GM11168 (cell line): ENCODE measurements at regions not wholly inside any gene's neighbourhood (a gene's known extent, or its start where the extent isn't known, plus 50 kb on each side); places are given as distances from the start of the nearest gene placed in this dataset.

Experiments used
- in situ Hi-C: fragments of 300-500 bp; cut with MboI; formaldehyde crosslinking; loops from one replicate; pipeline ENCODE4 v1.12.0; 2022; ENCODE audit warnings: low sequenced_read_pairs; ENCODE audit not compliant: unreplicated experiment

DNA sequence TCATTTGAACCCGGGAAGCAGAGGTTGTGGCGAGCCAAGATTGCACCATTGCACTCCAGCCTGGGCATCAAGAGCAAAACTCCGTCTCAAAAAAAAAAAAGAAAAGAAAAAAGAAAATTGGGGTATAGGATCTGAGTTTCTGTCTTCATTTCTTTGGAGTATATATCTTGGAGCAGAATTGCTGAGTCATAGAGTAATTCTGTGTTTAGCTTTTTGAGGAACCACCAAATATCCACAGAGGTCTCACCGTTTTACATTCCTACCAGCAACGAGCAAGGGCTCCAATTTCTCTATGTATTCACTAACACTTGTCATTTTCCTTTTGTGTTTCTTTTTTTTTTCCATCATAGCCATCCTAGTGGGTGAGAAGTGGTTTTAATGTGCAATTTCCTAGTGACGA, 87.6 kb upstream of the TEX51 start:
- in situ Hi-C loops, result no loop called here

GRCh38 chr2:126817172-126817571, 81.5 kb upstream of the TEX51 start:
- in situ Hi-C loops, result no loop called here

- in situ Hi-C loops, result no loop called here
Observed at GRCh38 chr2:126822115-126822514, 76.6 kb upstream of the TEX51 start.

DNA sequence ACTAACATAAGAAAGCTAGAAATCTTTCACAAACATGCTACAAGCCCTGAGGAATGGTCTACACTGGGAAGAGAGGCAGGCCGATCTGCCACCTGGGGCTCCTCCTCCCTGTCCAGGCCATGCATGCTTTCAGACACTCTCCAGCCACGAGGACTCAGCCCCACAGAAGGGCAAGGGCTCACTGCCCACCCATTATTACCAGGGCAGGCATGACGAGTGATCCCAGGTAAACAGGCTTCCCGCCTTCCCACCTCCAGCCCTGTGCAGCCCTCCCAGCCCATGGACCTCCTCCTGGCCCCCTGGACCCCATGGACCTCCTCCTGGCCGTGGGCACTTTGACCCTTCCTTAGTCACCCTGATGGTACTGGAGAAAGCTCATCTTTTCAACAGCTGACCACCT, 75.8 kb upstream of the TEX51 start:
- in situ Hi-C loops, result no loop called here

GRCh38 chr2:126823951-126824350, 74.7 kb upstream of the TEX51 start:
- in situ Hi-C loops, result no loop called here

DNA sequence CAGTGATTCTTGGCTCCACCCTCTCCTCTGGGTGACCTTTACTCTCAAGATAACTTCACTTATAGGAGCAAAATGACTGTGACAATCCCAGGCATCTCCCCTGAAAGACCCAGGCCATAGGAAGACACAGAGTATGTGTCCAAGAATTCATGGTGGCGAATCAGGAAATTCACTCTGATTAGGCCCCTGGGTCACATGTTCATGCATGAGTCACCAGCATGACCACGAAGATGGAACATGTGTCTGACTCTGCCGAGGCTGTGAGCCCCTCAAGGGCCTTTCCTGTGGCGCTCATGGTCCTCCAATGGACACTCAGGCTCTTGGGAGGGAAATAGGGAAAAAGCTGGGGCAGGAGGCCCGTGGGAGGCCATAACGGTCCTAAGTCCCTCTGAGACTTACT, 74.0 kb upstream of the TEX51 start:
- in situ Hi-C loops, result no loop called here

GRCh38 chr2:126825316-126825715, 73.4 kb upstream of the TEX51 start:
- in situ Hi-C loops, result no loop called here

- in situ Hi-C loops, result no loop called here
Observed at GRCh38 chr2:126826491-126826890, 72.2 kb upstream of the TEX51 start.

GRCh38 chr2:126827371-126827770, 71.3 kb upstream of the TEX51 start:
- in situ Hi-C loops, result no loop called here

GRCh38 chr2:126828051-126828450, 70.6 kb upstream of the TEX51 start:
- in situ Hi-C loops, result no loop called here

GRCh38 chr2:126828491-126828890, 70.2 kb upstream of the TEX51 start:
- in situ Hi-C loops, result no loop called here

DNA sequence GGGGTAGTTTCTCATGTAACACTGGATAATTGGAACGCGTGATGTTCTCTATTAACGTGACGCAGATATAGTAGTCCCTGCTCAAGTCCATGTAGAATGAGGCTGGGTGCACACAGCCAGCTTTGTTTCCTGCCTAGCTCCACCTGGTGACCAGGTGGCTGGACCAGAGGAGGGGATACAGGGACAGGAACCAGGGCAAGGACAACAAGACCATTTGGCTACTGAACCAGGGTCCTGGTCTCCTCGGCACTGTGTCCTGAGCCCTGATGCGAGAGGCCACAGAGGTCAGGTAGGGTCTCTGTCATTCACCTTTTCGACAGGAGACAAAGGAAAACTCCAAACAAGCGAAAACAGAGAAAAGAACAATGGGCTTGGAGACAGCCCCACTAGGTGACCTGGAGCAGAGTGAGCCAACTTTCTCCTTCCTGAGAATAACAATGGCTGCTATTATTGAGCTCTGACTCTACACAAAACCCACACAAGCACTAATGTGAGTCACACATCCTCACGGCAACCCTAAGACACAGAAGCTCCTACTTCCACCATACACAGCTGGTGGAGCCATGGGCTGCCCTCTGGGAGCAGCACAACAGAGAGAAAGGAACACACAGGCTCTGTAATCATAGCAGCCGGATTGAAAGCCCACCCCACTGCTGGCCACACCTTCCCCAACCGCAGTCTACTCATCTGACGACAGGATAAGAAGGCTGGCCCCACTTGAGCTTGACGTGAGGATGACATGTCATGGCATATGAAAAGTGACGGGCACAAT, 67.3 kb upstream of the TEX51 start:
- in situ Hi-C loops, result no loop called here

DNA sequence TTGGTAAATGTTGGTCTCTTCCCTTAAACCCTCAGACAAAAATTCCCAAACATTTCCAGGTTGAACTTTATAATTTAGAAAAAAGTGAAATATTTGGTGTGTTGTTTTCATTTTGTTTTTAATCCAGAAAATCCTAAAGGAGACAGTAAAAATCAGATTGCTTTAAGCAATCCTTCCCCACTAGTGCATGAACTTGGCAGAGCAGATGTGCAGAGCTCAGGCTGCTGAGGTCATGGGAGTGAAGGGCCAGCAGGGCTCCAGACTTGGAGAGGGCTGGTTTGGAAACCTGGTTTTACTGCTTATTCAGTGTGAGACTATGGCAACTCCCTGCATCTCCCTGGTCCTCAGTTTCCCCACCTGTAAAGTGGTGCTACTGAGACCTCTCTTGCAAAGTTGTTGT, 66.7 kb upstream of the TEX51 start:
- in situ Hi-C loops, result no loop called here

GRCh38 chr2:126832757-126833156, 65.9 kb upstream of the TEX51 start:
- in situ Hi-C loops, result no loop called here

- in situ Hi-C loops, result no loop called here
Observed at GRCh38 chr2:126834006-126834659, 64.6 kb upstream of the TEX51 start.

GRCh38 chr2:126835261-126835660, 63.4 kb upstream of the TEX51 start:
- in situ Hi-C loops, result no loop called here

DNA sequence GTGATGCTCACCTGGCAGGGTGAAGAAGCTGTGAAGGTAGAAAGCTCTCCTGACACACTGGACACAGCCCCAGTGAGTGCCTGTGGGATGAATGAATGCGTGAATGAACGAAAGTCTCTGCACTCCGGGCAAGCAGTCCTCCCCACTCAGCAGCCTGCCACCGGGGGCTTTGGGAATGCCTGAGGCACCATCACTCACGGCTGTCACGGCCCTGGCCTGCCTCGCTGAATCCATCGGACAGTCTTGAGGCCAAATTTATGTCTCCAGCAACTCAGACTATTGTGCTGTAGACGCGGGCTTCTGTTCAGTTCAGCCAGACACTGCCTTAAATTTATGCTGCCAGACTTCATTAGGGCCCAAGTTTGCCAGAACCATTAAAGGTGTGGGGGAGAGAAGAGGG, 62.9 kb upstream of the TEX51 start:
- in situ Hi-C loops, result no loop called here

- in situ Hi-C loops, result no loop called here
Observed at GRCh38 chr2:126836761-126837679, 61.7 kb upstream of the TEX51 start.

DNA sequence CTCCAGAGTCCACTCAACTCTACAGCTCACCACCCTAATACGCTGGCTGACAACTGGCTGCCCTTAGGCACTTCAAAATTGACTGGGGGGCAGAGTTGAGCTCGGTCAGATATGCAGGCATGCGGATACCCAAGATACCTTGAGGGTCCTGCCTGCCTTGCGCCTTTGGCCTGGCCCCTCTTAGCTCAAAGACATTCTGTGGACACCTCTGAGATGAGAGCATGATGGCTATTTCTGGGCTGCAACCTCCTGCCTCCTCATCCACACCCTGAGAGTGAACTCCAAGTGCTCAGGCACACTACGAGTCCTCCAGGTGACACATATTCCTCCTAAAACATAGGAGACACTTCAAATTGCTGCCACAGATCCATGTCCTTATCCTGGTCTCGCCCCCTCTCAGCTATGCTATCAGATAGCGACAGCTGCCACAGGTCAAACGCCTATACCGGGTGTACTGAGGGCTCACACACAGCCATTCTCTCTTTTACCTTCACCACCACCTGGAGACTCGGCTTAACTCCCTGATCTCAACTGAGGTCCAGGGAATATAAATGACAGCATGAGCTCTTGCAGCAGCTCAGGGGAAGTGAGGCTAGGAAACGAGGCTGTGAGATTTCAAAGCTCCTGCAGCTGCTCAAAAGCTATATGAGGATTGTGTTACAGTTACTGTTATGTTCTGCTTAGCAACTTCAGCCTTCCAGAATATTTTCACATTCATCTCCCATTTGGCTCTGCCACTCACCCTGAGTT, 60.5 kb upstream of the TEX51 start:
- in situ Hi-C loops, result no loop called here

GRCh38 chr2:126838716-126838985, 60.0 kb upstream of the TEX51 start:
- in situ Hi-C loops, result no loop called here

GRCh38 chr2:126839796-126840195, 58.9 kb upstream of the TEX51 start:
- in situ Hi-C loops, result no loop called here
